Right cardiac atrium (tissue), 5 donors: ENCODE measurements at regions not wholly inside any gene's neighbourhood (a gene's known extent, or its start where the extent isn't known, plus 50 kb on each side); places are given as distances from the start of the nearest gene placed in this dataset.

ENCODE experiments used
- ATAC-seq, 2 donors: fragments of 200-7000 bp; cut with Tn5 transposase; one replicate each; pipeline versions ENCODE4 v1.8.0 to v1.9.1; 2020; ENCODE audit warnings: moderate library complexity in 2 of 2, mild to moderate bottlenecking in 1 of 2
- DNase-seq, 3 donors: peaks; one replicate each; pipeline ENCODE4 v3.0.0-alpha.2; 2020
- H3K27ac ChIP-seq: one replicate; pipeline ENCODE4 v1.5.1; 2013; ENCODE audit warnings: mild to moderate bottlenecking, low read length, control low read depth, moderate library complexity
- H3K27me3 ChIP-seq: one replicate; pipeline ENCODE4 v1.6.1; 2013; ENCODE audit not compliant: control insufficient read depth, insufficient read depth
- H3K4me1 ChIP-seq: one replicate; pipeline ENCODE4 v1.6.1; 2013; ENCODE audit warnings: low read length; ENCODE audit not compliant: control insufficient read depth, insufficient read depth
- H3K4me3 ChIP-seq: one replicate; pipeline ENCODE4 v1.5.1; 2013; ENCODE audit warnings: low read length, control low read depth
- H3K9me3 ChIP-seq: one replicate; pipeline ENCODE4 v1.6.1; 2013; ENCODE audit warnings: low read length; ENCODE audit not compliant: control insufficient read depth
- WGBS: extraction: QIAGEN DNeasy Blood & Tissue Kit; methylation state at CpG from one replicate; pipeline ENCODE4 v1.1.7; 2013; 5-methylcytosine and 5-hydroxymethylcytosine counted together
- intact Hi-C, 4 donors: fragments of 100-400 bp; cut with DNase I; formaldehyde crosslinking; loops; one replicate each; pipeline versions ENCODE4 v1.11.0 to v1.14.0; 2022 to 2023
- donor health status: healthy with polysubstance abuse.
- donor health status: DM: no; HTN: yes; CAD: no.
- donor health status: DM: no; HTN: no; CAD: no.
- donor health status: DM: no; HTN: yes; CAD: no; lungs with severe emphysema.
- donor health status: DM: yes; HTN: yes; CAD: no.

GRCh38 chr1:42046761-42047507 is 106.3 kb upstream of the GUCA2B start:
- no peaks in the 10 kb centered on the region for H3K4me1 ChIP-seq
- H3K27ac ChIP-seq: no peak overlapping the region
- WGBS: 79% methylated on average over 4 of the region's 4 CpGs
- peak in 1 of 2 donors; percentile 25 for ATAC-seq
- no peaks in the 10 kb centered on the region for H3K9me3 ChIP-seq
- H3K4me3 ChIP-seq: no peak overlapping the region
- intact Hi-C loops: no loop called here
- H3K27me3 ChIP-seq: no peaks in the 10 kb centered on the region
- DNase-seq: peak in 1 of 3 donors; percentile 25

DNA sequence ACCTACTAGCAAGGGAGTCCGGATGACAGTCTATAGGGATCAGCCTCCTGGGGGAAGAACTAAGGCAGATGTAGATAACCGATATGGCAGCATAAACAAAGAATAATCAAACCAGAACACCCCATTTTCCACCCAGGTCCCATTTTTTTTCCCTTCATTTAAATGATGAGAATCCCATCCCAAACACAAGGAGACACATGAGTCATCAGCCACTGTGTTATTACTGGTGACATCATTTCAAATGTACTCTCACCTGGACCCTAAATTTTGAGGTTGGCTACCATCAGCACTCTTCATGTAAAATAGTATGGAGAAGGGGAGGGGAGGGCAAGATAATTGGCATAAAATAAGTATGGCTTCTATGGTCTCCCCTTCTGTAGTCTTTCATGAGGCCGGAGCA is 108.9 kb upstream of the GUCA2B start:
- no peak for ATAC-seq
- no peaks in the 10 kb centered on the region for H3K27me3 ChIP-seq
- intact Hi-C loops: no loop called here

DNA sequence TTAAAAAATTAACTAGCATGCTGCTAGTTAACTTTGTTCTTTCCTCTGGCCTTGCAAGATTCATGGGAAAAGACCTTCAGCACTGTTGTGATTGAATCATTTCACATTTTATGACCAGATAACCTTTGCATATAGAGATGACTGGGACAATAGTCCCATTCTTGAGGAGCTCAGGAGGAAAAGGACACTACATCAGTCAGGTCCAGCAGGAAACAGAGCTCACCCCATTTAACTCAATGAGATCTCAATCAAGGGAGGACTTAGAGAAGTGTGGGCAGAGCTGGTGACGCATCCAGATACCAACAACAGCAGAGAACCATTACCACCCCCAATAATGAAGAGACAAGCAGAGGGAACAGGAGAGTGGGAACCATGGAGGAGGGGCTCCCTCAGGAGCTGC is 109.4 kb upstream of the GUCA2B start:
- DNase-seq (no peak), ATAC-seq (no peak)
- intact Hi-C loops: no loop called here
- Histone ChIP-seq H3K4me1 (no peaks in the 10 kb centered on the region), H3K27me3 (no peaks in the 10 kb centered on the region), H3K27ac (no peak overlapping the region), H3K9me3 (no peaks in the 10 kb centered on the region), H3K4me3 (no peak overlapping the region)
- 76% methylated on average over 1 of the region's 1 CpG for WGBS

More for the DNA sequence above, 108.9 kb upstream of the GUCA2B start:
- Histone ChIP-seq H3K4me1 (no peaks in the 10 kb centered on the region), H3K27ac (no peak overlapping the region), H3K9me3 (no peaks in the 10 kb centered on the region), H3K4me3 (no peak overlapping the region)
- WGBS: 86% methylated on average over 3 of the region's 3 CpGs
- DNase-seq: no peak

- DNase-seq (no peak), ATAC-seq (no peak)
- Histone ChIP-seq H3K27me3 (no peaks in the 10 kb centered on the region), H3K27ac (no peak overlapping the region), H3K9me3 (no peaks in the 10 kb centered on the region), H3K4me1 (no peaks in the 10 kb centered on the region), H3K4me3 (no peak overlapping the region)
- WGBS: 36% methylated on average over 2 of the region's 2 CpGs
- intact Hi-C loops: no loop called here
Observed at GRCh38 chr1:42043182-42043581, 110.0 kb upstream of the GUCA2B start.

GRCh38 chr1:42041031-42041430 is 112.2 kb upstream of the GUCA2B start:
- ATAC-seq (no peak), DNase-seq (peak in 1 of 3 donors; percentile 36)
- WGBS: 89% methylated on average over 17 of the region's 17 CpGs
- Histone ChIP-seq H3K9me3 (no peaks in the 10 kb centered on the region), H3K27me3 (no peaks in the 10 kb centered on the region), H3K27ac (no peak overlapping the region), H3K4me1 (no peaks in the 10 kb centered on the region), H3K4me3 (no peak overlapping the region)
- intact Hi-C loops: no loop called here

- 92% methylated on average over 14 of the region's 14 CpGs for WGBS
- Histone ChIP-seq H3K9me3 (no peaks in the 10 kb centered on the region), H3K4me3 (no peak overlapping the region), H3K4me1 (no peaks in the 10 kb centered on the region), H3K27me3 (no peaks in the 10 kb centered on the region), H3K27ac (no peak overlapping the region)
- ATAC-seq: no peak
- no peak for DNase-seq
- intact Hi-C loops: no loop called here
Observed at GRCh38 chr1:42040159-42040558, 113.1 kb upstream of the GUCA2B start.

DNA sequence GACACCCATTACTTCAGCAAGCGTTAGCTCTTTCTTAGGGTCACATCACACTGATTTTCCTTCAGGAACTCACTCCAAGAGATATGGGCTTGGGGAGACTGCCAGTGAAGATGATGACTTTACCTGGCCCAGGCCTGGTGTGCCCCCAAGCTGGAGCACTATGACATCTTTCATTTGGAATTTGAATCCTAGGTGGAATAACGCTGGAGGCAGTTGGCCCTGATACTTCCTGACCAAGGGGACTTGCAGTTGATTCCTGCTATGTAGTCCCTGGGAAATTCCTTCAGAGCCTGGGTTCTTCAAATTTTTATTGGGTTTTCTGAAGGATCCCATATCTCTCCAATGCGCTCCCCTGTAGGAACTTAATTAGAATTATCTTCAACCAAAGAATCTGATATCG is 114.9 kb upstream of the GUCA2B start:
- 82% methylated on average over 4 of the region's 4 CpGs for WGBS
- no peak overlapping the region for H3K27ac ChIP-seq
- H3K9me3 ChIP-seq: no peaks in the 10 kb centered on the region
- no peak for DNase-seq
- no peak for ATAC-seq
- H3K27me3 ChIP-seq: no peaks in the 10 kb centered on the region
- no peak overlapping the region for H3K4me3 ChIP-seq
- no peaks in the 10 kb centered on the region for H3K4me1 ChIP-seq
- intact Hi-C loops: loop anchor here in 2 of 4 donors (10.0 kb wide), 2 partner anchors 113 to 223 kb away; no protein-coding TSS in a partner anchor

DNA sequence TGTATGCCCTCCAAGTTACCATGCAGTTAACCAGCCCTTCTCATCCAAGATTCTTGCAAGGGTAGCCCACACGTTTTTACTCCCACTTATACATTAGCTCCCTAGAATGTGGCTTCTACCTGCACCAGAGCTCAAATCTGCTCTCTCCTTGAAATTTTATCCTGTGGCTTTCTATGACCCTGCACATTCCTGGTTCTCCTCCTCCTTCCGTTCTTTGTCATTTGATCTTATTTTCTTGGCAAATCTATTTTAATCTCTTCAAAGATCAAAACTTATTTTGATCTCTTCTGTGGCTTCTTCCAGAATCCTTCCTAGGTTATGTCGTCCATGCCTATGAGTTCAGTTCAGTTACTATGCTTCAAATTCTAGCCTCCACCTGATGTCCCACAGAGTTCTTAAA is 115.6 kb upstream of the GUCA2B start:
- Histone ChIP-seq H3K4me3 (no peak overlapping the region), H3K27me3 (no peaks in the 10 kb centered on the region), H3K27ac (no peak overlapping the region), H3K9me3 (no peaks in the 10 kb centered on the region), H3K4me1 (no peaks in the 10 kb centered on the region)
- WGBS: 59% methylated on average over 3 of the region's 3 CpGs
- intact Hi-C loops: loop anchor here in 2 of 4 donors (10.0 kb wide), 2 partner anchors 113 to 223 kb away; no protein-coding TSS in a partner anchor
- ATAC-seq (no peak), DNase-seq (no peak)

DNA sequence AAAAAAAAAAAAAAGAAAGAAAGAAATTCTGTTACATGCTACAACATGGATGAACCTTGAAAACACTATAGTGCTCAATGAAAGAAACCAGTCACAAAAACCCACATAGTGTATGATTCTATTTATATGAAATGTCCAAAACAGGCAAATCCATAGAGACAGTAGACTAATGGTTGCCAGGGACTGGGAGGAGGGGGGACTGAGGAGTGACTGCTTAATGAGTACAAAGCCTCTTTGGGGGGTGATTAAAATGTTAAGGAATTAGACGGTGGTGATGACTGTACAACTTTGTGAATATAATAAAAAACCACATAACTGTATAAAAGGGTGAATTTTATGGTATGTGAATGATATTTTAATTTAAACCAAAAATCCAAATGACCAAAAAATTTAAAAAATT is 116.0 kb upstream of the GUCA2B start:
- no peak for ATAC-seq
- H3K27me3 ChIP-seq: no peaks in the 10 kb centered on the region
- H3K27ac ChIP-seq: no peak overlapping the region
- H3K4me1 ChIP-seq: no peaks in the 10 kb centered on the region
- H3K4me3 ChIP-seq: no peak overlapping the region
- WGBS: 42% methylated on average over 1 of the region's 1 CpG
- no peaks in the 10 kb centered on the region for H3K9me3 ChIP-seq
- intact Hi-C loops: loop anchor here in 2 of 4 donors (10.0 kb wide), 2 partner anchors 112 to 222 kb away; no protein-coding TSS in a partner anchor
- no peak for DNase-seq

GRCh38 chr1:42035830-42036604 is 117.2 kb upstream of the GUCA2B start:
- WGBS: 1% methylated on average over 60 of the region's 60 CpGs
- Histone ChIP-seq H3K4me3 (peak overlapping the region; percentile 81), H3K27ac (peak overlapping the region; percentile 15), H3K27me3 (no peaks in the 10 kb centered on the region), H3K9me3 (no peaks in the 10 kb centered on the region), H3K4me1 (no peaks in the 10 kb centered on the region)
- DNase-seq (peak; percentile 98 to 99 (median 99)), ATAC-seq (peak; percentile 98)
- intact Hi-C loops: loop anchor here in 2 of 4 donors (10.0 kb wide), 2 partner anchors 111 to 221 kb away; no protein-coding TSS in a partner anchor

DNA sequence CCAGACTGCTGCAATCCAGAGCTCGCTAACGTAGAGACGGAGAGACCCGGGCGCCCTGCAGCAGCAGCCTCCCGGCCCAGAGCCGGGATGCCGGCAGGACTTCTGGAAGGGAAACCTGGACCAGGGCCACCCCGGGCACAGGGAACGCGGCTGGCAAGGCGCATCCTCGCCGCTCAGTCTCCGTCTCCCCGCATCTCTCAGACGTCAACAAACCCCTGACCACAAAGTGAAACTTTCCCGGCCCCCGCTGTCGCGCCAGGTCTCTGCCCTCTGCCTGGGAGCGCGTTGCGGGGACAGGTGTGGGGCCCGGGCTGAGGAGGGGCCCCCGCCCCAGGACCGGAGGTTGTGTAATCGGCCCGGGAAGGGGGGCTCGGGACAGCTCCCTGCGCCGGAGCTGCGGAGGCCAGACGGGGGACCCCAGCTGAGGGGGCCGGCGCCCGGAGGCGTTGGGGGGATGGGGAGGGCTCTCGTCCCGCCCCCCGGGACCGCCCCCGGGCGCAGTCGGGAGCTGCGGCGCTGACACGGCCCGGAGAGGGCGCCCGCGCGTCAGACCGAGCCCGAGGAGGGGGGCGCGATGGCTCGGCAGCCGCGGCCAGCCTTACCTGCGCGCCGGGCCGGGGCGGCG is 116.6 kb upstream of the HIVEP3 start:
- WGBS: under 1% methylated on average over 65 of the region's 66 CpGs
- intact Hi-C loops: loop anchor here in 2 of 4 donors (10.0 kb wide), 2 partner anchors 111 to 221 kb away; no protein-coding TSS in a partner anchor
- Histone ChIP-seq H3K9me3 (no peaks in the 10 kb centered on the region), H3K4me1 (no peaks in the 10 kb centered on the region), H3K4me3 (peak overlapping the region; percentile 81), H3K27ac (peak overlapping the region; percentile 37), H3K27me3 (no peaks in the 10 kb centered on the region)
- peak; percentile 86 to 89 for ATAC-seq
- DNase-seq: peak; percentile 74 to 92 (median 87)
